NCI-H1105 treated with DMSO at 0.1 percent for 48 hours (cell line): ENCODE measurements at regions not wholly inside any gene's neighbourhood (a gene's known extent, or its start where the extent isn't known, plus 50 kb on each side); places are given as distances from the start of the nearest gene placed in this dataset.

Source experiments
- DNase-seq: peaks from one replicate; lab custom pipeline; 2025; lab: John Stamatoyannopoulos, UW

GRCh38 chr2:16561676-16562075, 104.0 kb downstream of the CYRIA start:
- DNase-seq, result no peak

GRCh38 chr2:16561251-16561650, 104.4 kb downstream of the CYRIA start:
- DNase-seq, result no peak

DNA sequence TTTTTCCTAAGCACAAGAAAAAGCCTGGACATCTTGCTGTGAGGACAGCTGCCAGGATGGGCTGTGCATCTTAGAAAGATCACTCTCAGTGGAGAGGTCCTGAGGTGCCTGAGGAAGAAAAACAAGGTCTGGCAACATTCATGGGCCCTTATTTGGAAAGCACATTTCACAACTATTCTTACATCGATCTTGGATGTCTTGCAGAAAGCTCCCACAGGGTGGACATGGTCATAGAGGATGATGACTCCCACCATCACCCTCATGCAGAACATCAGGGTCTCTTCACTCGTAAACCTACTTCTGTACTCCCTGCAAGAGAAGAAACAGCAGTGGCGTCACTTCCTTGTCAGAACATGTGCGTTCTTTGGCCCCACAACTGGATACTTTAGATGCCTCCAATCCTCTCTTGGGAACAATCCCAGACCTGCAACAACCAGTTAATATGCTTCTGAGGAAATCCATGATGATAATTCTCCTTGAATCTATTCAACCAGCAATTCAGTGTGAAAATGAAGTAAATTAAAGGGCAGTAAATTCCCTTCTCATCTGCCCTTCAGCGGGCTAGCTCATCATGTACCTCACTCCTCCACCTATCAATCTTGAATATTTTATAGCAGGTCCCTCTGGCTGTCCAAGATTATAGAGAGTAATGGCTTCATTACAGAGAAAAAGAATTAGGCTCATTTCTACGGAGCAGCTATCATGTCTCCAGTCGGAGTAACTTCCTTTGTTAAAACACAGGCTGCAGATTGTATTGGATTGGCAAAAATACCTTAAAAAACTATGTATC, 106.2 kb downstream of the CYRIA start:
- DNase-seq, result no peak

DNA sequence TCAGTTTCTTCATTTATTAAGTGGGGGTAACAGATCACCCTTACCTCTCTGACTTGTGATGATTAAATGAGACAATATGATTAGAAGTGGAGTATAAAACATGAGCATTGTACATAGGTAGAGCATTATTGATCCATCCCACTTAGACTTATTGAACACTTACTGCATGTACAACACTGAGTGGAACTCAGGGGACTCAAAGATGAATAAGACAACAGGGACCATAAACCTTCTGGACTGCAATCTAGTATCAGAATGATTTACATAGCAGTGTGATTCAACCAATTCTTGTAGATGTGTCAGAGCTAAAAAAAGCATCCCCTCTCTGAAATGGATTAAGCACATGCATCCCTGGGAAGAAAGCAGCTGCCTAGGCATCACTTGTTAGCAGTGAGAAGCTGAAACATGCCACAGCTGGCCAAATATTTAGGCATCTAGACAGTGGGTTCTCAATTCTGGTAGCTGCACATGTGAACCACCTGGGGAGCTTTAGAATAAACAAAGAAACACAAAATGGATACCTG, 111.5 kb downstream of the CYRIA start:
- DNase-seq, result no peak

- DNase-seq, result peak; percentile 24
Observed at GRCh38 chr2:16553226-16553625, 112.4 kb downstream of the CYRIA start.

GRCh38 chr2:16552202-16552601, 113.4 kb downstream of the CYRIA start:
- no peak for DNase-seq

GRCh38 chr2:16548036-16548435, 117.6 kb downstream of the CYRIA start:
- no peak for DNase-seq

DNA sequence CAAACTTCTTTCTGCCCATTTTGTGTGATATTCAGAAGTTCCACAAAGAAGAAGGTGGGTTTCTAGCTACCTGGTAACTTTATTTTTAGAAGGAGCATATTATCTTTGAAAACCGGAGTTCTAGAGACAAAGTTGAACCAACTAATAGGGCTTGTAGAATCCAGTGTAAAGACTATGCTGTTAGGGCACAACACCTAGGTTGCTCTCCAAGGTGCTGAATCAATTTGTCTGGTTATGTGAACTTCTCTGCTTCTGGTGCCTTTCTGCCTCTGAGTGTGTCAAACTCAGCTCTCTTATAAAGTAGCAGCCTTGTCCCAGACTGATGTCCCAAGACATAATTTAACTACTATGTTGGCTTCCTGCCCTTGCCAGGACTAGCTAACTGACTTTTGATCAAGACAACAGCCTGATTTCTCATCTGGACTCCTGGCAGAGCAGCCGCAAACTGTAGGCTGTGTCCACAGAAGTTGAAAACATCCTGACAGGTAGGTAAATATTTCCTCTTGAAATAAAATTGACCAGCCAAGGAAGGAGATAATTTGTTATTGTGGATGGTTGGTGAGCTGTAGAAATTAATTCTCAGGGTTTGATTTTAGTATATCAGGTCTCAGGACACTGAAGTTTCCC, 119.4 kb downstream of the CYRIA start:
- DNase-seq, result no peak

- DNase-seq, result no peak
Observed at GRCh38 chr2:16538707-16539106, 126.9 kb downstream of the CYRIA start.

GRCh38 chr2:16537347-16537746, 128.3 kb downstream of the CYRIA start:
- no peak for DNase-seq

GRCh38 chr2:16526193-16526592, 139.4 kb downstream of the CYRIA start:
- no peak for DNase-seq

- DNase-seq, result no peak
Observed at GRCh38 chr2:16525265-16525887, 140.3 kb downstream of the CYRIA start.

DNA sequence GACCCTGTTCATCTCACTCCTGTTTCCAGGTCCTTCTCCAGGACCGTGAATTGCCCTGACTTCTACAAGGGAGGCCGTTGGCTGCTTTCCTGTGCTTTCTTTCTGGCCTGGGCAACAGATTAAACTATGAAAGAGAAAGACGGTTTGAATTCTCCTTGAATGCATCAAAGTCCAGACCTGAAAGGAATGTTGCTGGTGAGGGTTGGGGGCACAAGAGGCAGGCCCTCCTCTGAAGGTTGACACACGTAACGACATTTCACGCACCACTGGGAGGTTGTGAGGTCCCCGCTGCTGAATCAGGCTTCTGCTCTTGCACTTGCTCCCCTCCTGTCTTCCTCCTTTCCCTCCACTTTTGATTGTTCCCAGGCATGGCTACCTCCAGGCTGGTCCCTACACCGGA, 141.9 kb downstream of the CYRIA start:
- no peak for DNase-seq

DNA sequence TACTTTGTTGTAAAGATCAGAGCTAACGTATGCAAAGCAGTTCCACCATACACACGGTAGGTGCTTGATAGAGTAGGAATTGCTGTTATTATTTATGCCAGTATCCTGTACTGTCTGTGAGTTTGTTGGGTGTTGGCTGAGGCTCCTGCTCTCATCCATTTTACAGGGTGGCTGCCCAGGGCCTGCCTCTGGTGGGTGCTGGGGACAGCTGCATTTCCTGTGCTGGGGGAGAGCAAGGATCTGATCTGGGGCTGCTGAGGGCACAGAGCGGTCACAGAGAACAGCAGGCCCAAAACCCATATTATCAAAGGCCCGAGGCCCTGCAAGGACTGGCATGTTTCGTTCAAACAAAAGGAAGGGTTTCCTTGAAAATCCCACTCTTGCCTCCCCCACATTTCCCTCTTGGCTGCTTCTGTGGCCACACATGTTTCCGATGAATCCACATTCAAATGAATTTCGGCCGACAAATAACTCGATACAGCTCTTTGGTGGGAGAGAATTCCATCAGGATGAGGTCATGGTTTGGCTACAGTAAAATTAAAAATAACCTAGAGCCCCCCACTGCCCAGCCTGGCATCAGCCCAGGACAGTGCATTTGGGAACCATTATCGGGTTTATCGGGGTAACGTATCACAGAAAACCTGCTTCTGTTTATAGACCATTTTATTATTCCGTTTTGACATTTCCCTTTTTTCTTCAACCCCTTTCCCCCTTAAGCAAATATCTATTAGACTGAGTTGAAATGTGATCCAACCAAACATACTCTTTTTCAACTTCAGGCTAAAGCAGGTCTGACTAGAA, 143.4 kb downstream of the CYRIA start:
- DNase-seq, result no peak

DNA sequence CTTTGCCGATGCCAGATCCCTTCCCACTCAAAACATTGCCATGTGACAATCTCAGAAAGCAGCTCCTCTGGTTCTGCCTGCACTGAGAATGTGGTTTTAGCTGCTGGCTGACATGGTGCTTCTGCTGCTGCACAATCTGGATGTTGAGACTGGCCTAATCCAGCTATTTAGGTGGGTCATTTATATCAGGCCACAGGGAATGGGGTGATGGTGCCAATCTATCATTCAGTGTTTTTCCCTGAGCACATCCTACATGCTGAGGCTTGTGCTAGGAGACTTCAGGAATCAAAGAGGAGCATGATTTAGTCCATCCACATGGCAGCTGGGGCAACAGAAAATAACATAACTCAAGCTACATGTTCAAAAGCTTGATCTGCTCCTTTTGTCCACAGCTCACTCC, 144.7 kb downstream of the CYRIA start:
- DNase-seq, result no peak

GRCh38 chr2:16515696-16516095, 149.9 kb downstream of the CYRIA start:
- no peak for DNase-seq

DNA sequence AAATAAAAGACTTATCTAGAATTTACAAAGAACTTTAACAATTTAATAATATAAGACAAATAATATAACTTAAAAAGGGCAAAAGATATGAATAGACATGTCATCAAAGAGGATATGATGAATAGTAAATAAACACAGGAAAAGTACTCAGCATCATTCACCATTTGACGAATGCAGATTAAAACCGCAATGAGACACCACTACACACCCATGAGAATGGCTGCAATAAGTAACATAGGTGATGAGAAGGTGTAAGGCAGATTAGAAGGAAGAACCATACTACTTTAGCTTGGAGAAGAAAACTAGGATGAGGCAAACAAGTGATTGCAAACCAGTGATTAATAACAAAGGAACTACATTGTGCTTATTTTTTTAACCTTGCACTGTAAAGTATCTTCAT, 152.0 kb downstream of the CYRIA start:
- no peak for DNase-seq

GRCh38 chr2:16511041-16511440, 154.6 kb downstream of the CYRIA start:
- no peak for DNase-seq

- DNase-seq, result no peak
Observed at GRCh38 chr2:16509042-16509441, 156.6 kb downstream of the CYRIA start.

DNA sequence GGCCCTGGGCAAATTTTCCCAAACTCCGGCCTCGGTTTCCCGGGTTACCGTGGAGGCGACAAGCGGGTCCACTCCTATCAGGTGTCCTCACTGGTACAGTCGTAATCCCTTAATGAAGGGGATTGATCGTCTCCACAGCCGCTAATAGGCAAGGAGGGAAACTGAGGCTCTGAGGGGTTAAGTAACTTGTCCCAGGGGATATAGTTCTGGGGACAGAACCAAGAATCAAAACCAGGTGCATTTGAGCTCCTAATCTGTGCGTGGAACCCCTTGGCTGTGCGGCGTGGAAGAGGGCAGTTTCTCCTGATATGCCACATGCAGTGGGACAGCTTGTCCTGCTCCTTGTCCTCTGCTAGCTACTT, 157.2 kb downstream of the CYRIA start:
- no peak for DNase-seq

GRCh38 chr2:16507655-16508489, 157.8 kb downstream of the CYRIA start:
- peak; percentile 35 for DNase-seq
